K562 (cell line): ENCODE measurements at regions not wholly inside any gene's neighbourhood (a gene's known extent, or its start where the extent isn't known, plus 50 kb on each side); places are given as distances from the start of the nearest gene placed in this dataset.

Source experiments
- ATAC-seq: fragments of 200-7000 bp; cut with Tn5 transposase; 3 replicates; pipeline ENCODE4 v1.9.1; 2020; ENCODE audit warnings: moderate library complexity
- BruUV-seq: library from RNA; stranded (reverse); fragments of 400-500 nt; replicated peaks from 2 replicates; lab custom pipeline; 2021; lab: Mats Ljungman, UMichigan
- CTCF ChIA-PET: fragments of 300-600 bp; formaldehyde crosslinking; extraction: SDS; loops from one replicate; lab custom pipeline; 2021; ENCODE audit warnings: low intra/inter-chr PET ratio; lab: Yijun Ruan, JAX
- POLR2A ChIA-PET: fragments of 300-600, 350-650 bp; sonication (Branson Sonifier 250); formaldehyde crosslinking; extraction: SDS; loops from one replicate; lab custom pipeline; 2021; ENCODE audit warnings: antibody characterized with exemption, inconsistent platforms; lab: Yijun Ruan, JAX
- DNase-seq, 4 experiments: peaks; one replicate each; pipeline versions ENCODE4 v3.0.0 to v3.0.0-alpha.2; 2011 to 2018; ENCODE audit warnings: low spot score in 3 of 4, mixed read lengths in 3 of 4; ENCODE audit errors: extremely low read depth in 1 of 4
- FAIRE-seq: peaks from 2 replicates; lab custom pipeline; 2011; peaks lifted over from hg19 to GRCh38; lab: Jason Lieb, UNC
- H2AFZ ChIP-seq: 2 replicates; pipeline ENCODE4 v1.6.0; 2011; ENCODE audit warnings: low read depth, low read length, control low read depth, inconsistent platforms
- H3K27ac ChIP-seq: fragments of 200-600 bp; 3 replicates; pipeline ENCODE4 v1.8.0; 2011; ENCODE audit warnings: low read depth, mild to moderate bottlenecking, control low read depth, inconsistent platforms, low read length, moderate library complexity, mixed read lengths; ENCODE audit errors: extremely low read depth
- H3K27me3 ChIP-seq, 2 experiments: fragments of 300-600 bp in 1 of 2; 2 replicates in 1 of 2; 3 replicates in 1 of 2; pipeline versions ENCODE4 v1.6.0 to v1.8.0; 2011; ENCODE audit warnings: inconsistent platforms in 2 of 2, low read length in 2 of 2, mild to moderate bottlenecking in 1 of 2, mixed read lengths in 1 of 2, moderate library complexity in 1 of 2; ENCODE audit not compliant: control insufficient read depth in 2 of 2, insufficient read depth in 2 of 2
- H3K36me3 ChIP-seq: fragments of 300-600 bp; 3 replicates; pipeline ENCODE4 v1.8.0; 2011; ENCODE audit warnings: mild to moderate bottlenecking, low read length, inconsistent platforms; ENCODE audit not compliant: control insufficient read depth, insufficient read depth
- H3K4me1 ChIP-seq, 2 experiments: fragments of 200-600 bp in 1 of 2; replicated peaks in 1 of 2; 2 replicates in 1 of 2; 3 replicates in 1 of 2; pipeline versions ENCODE4 v1.5.1 to v1.8.0; 2011; ENCODE audit warnings: inconsistent platforms in 2 of 2, low read length in 2 of 2, mild to moderate bottlenecking in 1 of 2, mixed read lengths in 1 of 2, moderate library complexity in 1 of 2; ENCODE audit not compliant: control insufficient read depth in 2 of 2, insufficient read depth in 2 of 2
- H3K4me2 ChIP-seq: 2 replicates; pipeline ENCODE4 v1.6.1; 2011; ENCODE audit warnings: low read length, control low read depth, inconsistent platforms, mixed read lengths; ENCODE audit not compliant: insufficient read depth
- H3K4me3 ChIP-seq: fragments of 200-600 bp; sonication (generic), shearing (Covaris generic); 2 replicates; pipeline ENCODE4 v1.5.1; 2016; ENCODE audit warnings: control low read depth, inconsistent platforms
- H3K79me2 ChIP-seq: fragments of 200-600 bp; 3 replicates; pipeline ENCODE4 v1.8.0; 2011; ENCODE audit warnings: low read length, inconsistent platforms; ENCODE audit not compliant: control insufficient read depth, insufficient read depth
- H3K9ac ChIP-seq, 2 experiments: 2 replicates each; pipeline versions ENCODE4 v1.6.0 to v1.6.1; 2011; ENCODE audit warnings: low read depth in 2 of 2, low read length in 2 of 2, control low read depth in 1 of 2, inconsistent platforms in 1 of 2, mild to moderate bottlenecking in 1 of 2, mixed read lengths in 1 of 2; ENCODE audit not compliant: insufficient read depth in 1 of 2
- H3K9me1 ChIP-seq: one replicate; pipeline ENCODE4 v1.6.0; 2011; ENCODE audit warnings: inconsistent platforms, mild to moderate bottlenecking, low read length, moderate library complexity; ENCODE audit not compliant: control insufficient read depth, insufficient read depth
- H3K9me3 ChIP-seq: replicated peaks from 2 replicates; pipeline ENCODE4 v1.5.1; 2011; ENCODE audit warnings: low read depth, low read length, inconsistent platforms; ENCODE audit not compliant: control insufficient read depth, insufficient read depth
- H4K20me1 ChIP-seq: replicated peaks from 2 replicates; pipeline ENCODE4 v1.6.1; 2011; ENCODE audit warnings: low read length, inconsistent platforms, mixed read lengths; ENCODE audit not compliant: control insufficient read depth, insufficient read depth
- BDP1 ChIP-seq: IDR thresholded peaks from 3 replicates; pipeline ENCODE4 v1.6.1; 2011; ENCODE audit not compliant: insufficient read length, insufficient read depth
- EP400 ChIP-seq: fragments of 450-650 bp; IDR thresholded peaks from 2 replicates; pipeline ENCODE4 v1.6.1; 2017; ENCODE audit warnings: antibody characterized with exemption, mild to moderate bottlenecking, moderate library complexity
- FUS ChIP-seq: fragments of 200-400 bp; formaldehyde crosslinking; optimal IDR thresholded peaks from 2 replicates; pipeline ENCODE3; 2017; ENCODE audit warnings: low read depth, low read length
- GTF2F1 ChIP-seq: IDR thresholded peaks from 2 replicates; pipeline ENCODE4 v1.6.1; 2011; ENCODE audit warnings: low read depth, low read length, improper control_type of control experiment
- HSF4 ChIP-seq: fragments of 250-450 bp; sonication (Bioruptor Pico); IDR thresholded peaks from 2 replicates; pipeline ENCODE4 v2.1.2; 2022; ENCODE audit warnings: mild to moderate bottlenecking, moderate library complexity, borderline replicate concordance
- LARP7 ChIP-seq: fragments of 450-650 bp; IDR thresholded peaks from 2 replicates; pipeline ENCODE4 v1.6.1; 2016
- MYNN ChIP-seq, 2 experiments: sonication (generic); formaldehyde crosslinking in 1 of 2; IDR thresholded peaks; 2 replicates each; pipeline versions ENCODE4 v1.5.0 to v1.6.1; 2016 to 2020; ENCODE audit warnings: antibody characterized with exemption in 1 of 2, missing genetic modification reagents in 1 of 2
- NBN ChIP-seq: fragments of 450-650 bp; IDR thresholded peaks from 2 replicates; pipeline ENCODE4 v1.6.1; 2016; ENCODE audit warnings: low read depth, mild to moderate bottlenecking
- SLC30A9 ChIP-seq: fragments of 250-450 bp; sonication (Bioruptor Pico); IDR thresholded peaks from 2 replicates; pipeline ENCODE4 v1.8.0; 2022; ENCODE audit warnings: mild to moderate bottlenecking, moderate library complexity
- SMARCE1 ChIP-seq: fragments of 450-650 bp; IDR thresholded peaks from 2 replicates; pipeline ENCODE4 v1.7.1; 2016; ENCODE audit warnings: mild to moderate bottlenecking
- TRIM28 ChIP-seq: fragments of 450-650 bp; IDR thresholded peaks from 2 replicates; pipeline ENCODE4 v1.6.1; 2017
- ZNF253 ChIP-seq: fragments of 250-450 bp; sonication (Bioruptor Pico); conservative IDR thresholded peaks from 2 replicates; pipeline ENCODE4 v1.6.1; 2021; ENCODE audit warnings: mild to moderate bottlenecking
- ZNF395 ChIP-seq: fragments of 200-800 bp; sonication (Bioruptor generic); IDR thresholded peaks from 2 replicates; pipeline ENCODE4 v1.6.1; 2017; ENCODE audit warnings: missing genetic modification characterization, missing compliant biosample characterization
- ZNF431 ChIP-seq: sonication (generic); formaldehyde crosslinking; IDR thresholded peaks from 2 replicates; pipeline ENCODE4 v1.8.0; 2022; ENCODE audit warnings: mild to moderate bottlenecking, missing genetic modification reagents
- WGBS: fragments of 100-300 bp; shearing (Covaris generic); methylation state at CpG from one replicate; pipeline ENCODE4 v1.1.6; 2016; ENCODE audit warnings: low coverage, mixed read lengths; ENCODE audit not compliant: insufficient coverage; ENCODE audit errors: missing lambda C conversion rate; 5-methylcytosine and 5-hydroxymethylcytosine counted together
- in situ Hi-C: fragments of 300-500 bp; cut with MboI; formaldehyde crosslinking; loops from 4 replicates; pipeline ENCODE4 v1.15.0; 2018; ENCODE audit warnings: inconsistent platforms, mixed read lengths
- intact Hi-C: fragments of 100-400 bp; cut with micrococcal nuclease; formaldehyde crosslinking; loops from 2 replicates; pipeline ENCODE4 v1.14.2; 2022
- TF ChIP-seq, protein P1 (sequence below): fragments of 250-450 bp; sonication (Bioruptor Pico); IDR thresholded peaks from 2 replicates; pipeline ENCODE4 v1.8.0; 2021; ENCODE audit warnings: moderate library complexity, mild to moderate bottlenecking, inconsistent platforms

DNA sequence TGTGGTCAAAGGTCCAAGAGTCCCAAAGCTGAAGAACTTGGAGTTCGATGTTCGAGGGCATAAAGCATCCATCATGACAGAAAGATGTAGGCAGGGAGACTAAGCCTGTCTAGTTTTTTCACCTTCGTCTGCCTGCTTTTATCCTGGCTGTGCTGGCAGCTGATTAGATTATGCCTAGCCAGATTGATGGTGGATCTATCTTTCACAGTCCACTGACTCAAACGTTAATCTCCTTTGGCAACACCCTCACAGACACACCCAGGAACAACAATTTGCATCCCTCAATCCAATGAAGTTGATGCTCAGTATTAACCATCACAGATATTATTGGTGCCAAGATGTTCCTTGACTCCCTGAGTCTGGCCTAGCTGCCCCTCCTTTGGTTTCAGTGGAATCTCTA, 530.8 kb upstream of the CLINT1 start (continued):
- no peak for TF ChIP-seq TRIM28

DNA sequence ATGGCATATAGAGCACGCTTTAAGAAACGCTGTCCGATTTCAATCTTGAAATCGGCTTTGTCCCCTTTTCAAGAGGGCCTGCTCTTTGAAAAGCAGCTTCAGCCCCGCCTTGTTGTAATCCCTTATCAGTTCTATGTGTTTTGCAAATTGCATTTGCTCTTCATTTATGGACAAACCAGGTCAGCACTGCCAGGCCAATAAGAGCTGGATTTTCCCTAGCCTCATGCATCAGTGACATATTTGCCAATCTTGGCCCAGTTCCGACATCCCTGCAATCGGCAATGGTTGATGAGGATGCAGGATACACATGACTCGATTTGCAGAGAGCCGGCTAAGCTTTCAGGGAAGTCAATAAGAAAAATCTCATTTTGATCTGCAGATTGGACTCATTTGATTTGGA, 529.1 kb upstream of the CLINT1 start:
- Histone ChIP-seq H4K20me1 (no peaks in the 10 kb centered on the region), H3K9me3 (no peaks in the 10 kb centered on the region; the same call in 1 of the 2 replicates), H3K27ac (no peak overlapping the region), H3K79me2 (no peaks in the 10 kb centered on the region), H3K4me1 (no peaks in the 10 kb centered on the region), H3K4me2 (no peak overlapping the region), H3K36me3 (no peaks in the 10 kb centered on the region), H3K4me3 (no peak overlapping the region), H3K9me1 (no peaks in the 10 kb centered on the region), H3K9ac (no peak overlapping the region), H3K27me3 (no peaks in the 10 kb centered on the region), H2AFZ (no peak overlapping the region)
- DNase-seq (no peak), ATAC-seq (no peak), FAIRE-seq (no peak)
- TF ChIP-seq SMARCE1 (no peak), GTF2F1 (no peak)
- intact Hi-C loops: no loop called here
- CTCF ChIA-PET: no interaction called here
- 0% methylated on average over 9 of the region's 9 CpGs for WGBS
- in situ Hi-C loops: no loop called here
- BruUV-seq: no TSS peak
- POLR2A ChIA-PET: no interaction called here

- Histone ChIP-seq H3K36me3 (no peaks in the 10 kb centered on the region), H3K4me2 (no peak overlapping the region), H3K4me3 (no peak overlapping the region), H2AFZ (no peak overlapping the region), H3K27ac (no peak overlapping the region), H3K27me3 (no peaks in the 10 kb centered on the region), H3K9me1 (no peaks in the 10 kb centered on the region), H3K9me3 (no peaks in the 10 kb centered on the region; the same call in 1 of the 2 replicates), H4K20me1 (no peaks in the 10 kb centered on the region), H3K9ac (no peak overlapping the region), H3K4me1 (no peaks in the 10 kb centered on the region), H3K79me2 (no peaks in the 10 kb centered on the region)
- ATAC-seq (no peak), FAIRE-seq (no peak), DNase-seq (no peak)
- intact Hi-C loops (no loop called here), in situ Hi-C loops (no loop called here)
- 0% methylated on average over 1 of the region's 1 CpG for WGBS
- CTCF ChIA-PET: no interaction called here
- no TSS peak for BruUV-seq
- POLR2A ChIA-PET: no interaction called here
- no peak for TF ChIP-seq FUS
- TF ChIP-seq ZNF431 (CRISPR knock-in tag): no peak
- TF ChIP-seq MYNN (IDR thresholded peaks at IDR 0.05): no peak
- TF ChIP-seq MYNN (CRISPR knock-in tag; IDR thresholded peaks at IDR 0.05): no peak
- no peak for TF ChIP-seq ZNF253 (CRISPR knock-in tag)
- no peak for TF ChIP-seq SLC30A9 (CRISPR knock-in tag)
- no peak for TF ChIP-seq LARP7
- TF ChIP-seq, protein P1, sequence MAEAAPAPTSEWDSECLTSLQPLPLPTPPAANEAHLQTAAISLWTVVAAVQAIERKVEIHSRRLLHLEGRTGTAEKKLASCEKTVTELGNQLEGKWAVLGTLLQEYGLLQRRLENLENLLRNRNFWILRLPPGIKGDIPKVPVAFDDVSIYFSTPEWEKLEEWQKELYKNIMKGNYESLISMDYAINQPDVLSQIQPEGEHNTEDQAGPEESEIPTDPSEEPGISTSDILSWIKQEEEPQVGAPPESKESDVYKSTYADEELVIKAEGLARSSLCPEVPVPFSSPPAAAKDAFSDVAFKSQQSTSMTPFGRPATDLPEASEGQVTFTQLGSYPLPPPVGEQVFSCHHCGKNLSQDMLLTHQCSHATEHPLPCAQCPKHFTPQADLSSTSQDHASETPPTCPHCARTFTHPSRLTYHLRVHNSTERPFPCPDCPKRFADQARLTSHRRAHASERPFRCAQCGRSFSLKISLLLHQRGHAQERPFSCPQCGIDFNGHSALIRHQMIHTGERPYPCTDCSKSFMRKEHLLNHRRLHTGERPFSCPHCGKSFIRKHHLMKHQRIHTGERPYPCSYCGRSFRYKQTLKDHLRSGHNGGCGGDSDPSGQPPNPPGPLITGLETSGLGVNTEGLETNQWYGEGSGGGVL (CRISPR knock-in tag): no peak
- TF ChIP-seq HSF4 (CRISPR knock-in tag): no peak
- no peak for TF ChIP-seq ZNF395 (CRISPR knock-in tag)
- no peak for TF ChIP-seq EP400
- TF ChIP-seq BDP1: no peak
- no peak for TF ChIP-seq NBN
Observed at GRCh38 chr5:158387499-158387898, 528.6 kb upstream of the CLINT1 start.
